Caco-2 (cell line): ENCODE measurements at regions not wholly inside any gene's neighbourhood (a gene's known extent, or its start where the extent isn't known, plus 50 kb on each side); places are given as distances from the start of the nearest gene placed in this dataset.

Experiments used
- BruUV-seq: library from RNA; stranded (reverse); fragments of 400-500 nt; replicated peaks from 2 replicates; lab custom pipeline; 2021; lab: Mats Ljungman, UMichigan
- CTCF ChIA-PET: fragments of 300-600 bp; sonication (Branson Sonifier 250); formaldehyde crosslinking; loops from one replicate; lab custom pipeline; 2022; ENCODE audit warnings: antibody characterized with exemption; lab: Charles Lee
- POLR2A ChIA-PET: fragments of 300-600 bp; sonication (Branson Sonifier 250); formaldehyde crosslinking; loops from one replicate; lab custom pipeline; 2022; ENCODE audit warnings: antibody characterized with exemption; lab: Charles Lee
- DNase-seq, 2 experiments: peaks; one replicate each; pipeline versions ENCODE4 v3.0.0 to v3.0.0-alpha.2; 2020 to 2022
- H3K27me3 ChIP-seq: replicated peaks from 2 replicates; pipeline ENCODE4 v1.6.0; 2011; ENCODE audit warnings: low read length; ENCODE audit not compliant: control insufficient read depth, insufficient read depth
- H3K36me3 ChIP-seq: 2 replicates; pipeline ENCODE4 v1.5.1; 2011; ENCODE audit warnings: low read length; ENCODE audit not compliant: control insufficient read depth, insufficient read depth
- H3K4me1 ChIP-seq: fragments of 250-450 bp; sonication (Bioruptor Pico); 2 replicates; pipeline ENCODE4 v1.5.1; 2020; ENCODE audit warnings: mild to moderate bottlenecking
- H3K4me3 ChIP-seq: 2 replicates; pipeline ENCODE4 v1.5.1; 2011; ENCODE audit warnings: low read depth, mild to moderate bottlenecking, control low read depth, low read length
- H3K9me3 ChIP-seq: fragments of 250-450 bp; sonication (Bioruptor Pico); 2 replicates; pipeline ENCODE4 v1.5.1; 2020; ENCODE audit warnings: mild to moderate bottlenecking, moderate library complexity
- H3K27ac Mint-ChIP-seq: one replicate; pipeline ENCODE4 v1.8.0; 2022; ENCODE audit warnings: mixed read lengths; ENCODE audit not compliant: unreplicated experiment
- H3K27me3 Mint-ChIP-seq: one replicate; pipeline ENCODE4 v1.8.0; 2022; ENCODE audit warnings: mixed read lengths; ENCODE audit not compliant: insufficient read depth, unreplicated experiment
- H3K36me3 Mint-ChIP-seq: one replicate; pipeline ENCODE4 v1.8.0; 2022; ENCODE audit warnings: mild to moderate bottlenecking, mixed read lengths; ENCODE audit not compliant: insufficient read depth, unreplicated experiment
- H3K4me1 Mint-ChIP-seq: one replicate; pipeline ENCODE4 v1.8.0; 2022; ENCODE audit warnings: low read depth, mixed read lengths; ENCODE audit not compliant: unreplicated experiment
- H3K4me3 Mint-ChIP-seq: one replicate; pipeline ENCODE4 v1.8.0; 2022; ENCODE audit warnings: mild to moderate bottlenecking, moderate library complexity, mixed read lengths; ENCODE audit not compliant: unreplicated experiment
- H3K9me3 Mint-ChIP-seq: one replicate; pipeline ENCODE4 v1.8.0; 2022; ENCODE audit warnings: mixed read lengths; ENCODE audit not compliant: unreplicated experiment
- CTCF ChIP-seq, 2 experiments: fragments of 200-600 bp in 1 of 2; IDR thresholded peaks; 1 replicate in 1 of 2; 2 replicates in 1 of 2; pipeline versions ENCODE4 v1.5.1 to v1.8.0; 2011 to 2022; ENCODE audit warnings: antibody characterized with exemption in 1 of 2, control low read depth in 1 of 2, inconsistent platforms in 1 of 2, low read depth in 1 of 2, low read length in 1 of 2, mild to moderate bottlenecking in 1 of 2, moderate library complexity in 1 of 2; ENCODE audit not compliant: insufficient read depth in 1 of 2, severe bottlenecking in 1 of 2, unreplicated experiment in 1 of 2
- intact Hi-C: fragments of 100-400 bp; cut with micrococcal nuclease; formaldehyde crosslinking; loops from one replicate; pipeline ENCODE4 v1.10.0; 2022; ENCODE audit not compliant: unreplicated experiment
- microRNA-seq: library from miRNA; unstranded; fragments of <30 nt; microRNA quantifications from one replicate; pipeline ENCODE4 v1.2.0, GENCODE V29; 2022

GRCh38 chr14:65360144-65360784, 52.3 kb upstream of the FUT8 start:
- no peak for DNase-seq
- peaks cover 11% of the 10 kb centered on the region for H3K4me1 Mint-ChIP-seq
- no peaks in the 10 kb centered on the region for H3K27me3 Mint-ChIP-seq
- no peaks in the 10 kb centered on the region for H3K27me3 ChIP-seq
- ChIA-PET CTCF (interaction anchor here (0.7 to 1.4 kb wide), 4 partner anchors 25 to 134 kb away, joined by 3 read pairs; no protein-coding TSS in a partner anchor), POLR2A (no interaction called here)
- H3K4me3 Mint-ChIP-seq = no peak overlapping the region
- TF ChIP-seq CTCF (IDR thresholded peaks at IDR 0.05; ENCODE audit: insufficient read depth in 1 of 2, low read depth in 1 of 2, low read length in 1 of 2, severe bottlenecking in 1 of 2, unreplicated experiment in 1 of 2) = no peak
- H3K4me3 ChIP-seq = no peak overlapping the region
- H3K4me1 ChIP-seq = peaks cover 10% of the 10 kb centered on the region; the same call in 1 of the 2 replicates
- no peaks in the 10 kb centered on the region for H3K36me3 Mint-ChIP-seq
- no TSS peak for BruUV-seq
- no peaks in the 10 kb centered on the region for H3K9me3 ChIP-seq
- no peaks in the 10 kb centered on the region for H3K36me3 ChIP-seq
- intact Hi-C loops = loop anchor here (2.0 kb wide), 1 partner anchor 25 kb away; no protein-coding TSS in a partner anchor
- H3K27ac Mint-ChIP-seq = no peak overlapping the region
- H3K9me3 Mint-ChIP-seq = no peaks in the 10 kb centered on the region

GRCh38 chr14:65361920-65362319, 50.6 kb upstream of the FUT8 start:
- no peak overlapping the region for H3K4me3 ChIP-seq
- BruUV-seq = no TSS peak
- H3K9me3 ChIP-seq = no peaks in the 10 kb centered on the region
- H3K27me3 Mint-ChIP-seq = no peaks in the 10 kb centered on the region
- DNase-seq = no peak
- peaks cover 10% of the 10 kb centered on the region; the same call in 1 of the 2 replicates for H3K4me1 ChIP-seq
- H3K27ac Mint-ChIP-seq = no peak overlapping the region
- no peaks in the 10 kb centered on the region for H3K27me3 ChIP-seq
- CTCF ChIA-PET = no interaction called here
- POLR2A ChIA-PET = no interaction called here
- no peaks in the 10 kb centered on the region for H3K9me3 Mint-ChIP-seq
- H3K4me3 Mint-ChIP-seq = no peak overlapping the region
- no peaks in the 10 kb centered on the region for H3K36me3 ChIP-seq
- no peaks in the 10 kb centered on the region for H3K36me3 Mint-ChIP-seq
- peaks cover 7% of the 10 kb centered on the region for H3K4me1 Mint-ChIP-seq
- intact Hi-C loops = loop anchor here (2.0 kb wide), 1 partner anchor 27 kb away; no protein-coding TSS in a partner anchor
- no peak for TF ChIP-seq CTCF (IDR thresholded peaks at IDR 0.05; ENCODE audit: insufficient read depth in 1 of 2, low read depth in 1 of 2, low read length in 1 of 2, severe bottlenecking in 1 of 2, unreplicated experiment in 1 of 2)

Small RNAs in the stretch of these regions (microRNA-seq; reads per million reads assigned to microRNA genes)
- gene MIR4708 = 2.6 reads per million, percentile 14 among the genes with 10 or more reads in this experiment
